B cell (primary cell): ENCODE measurements at regions not wholly inside any gene's neighbourhood (a gene's known extent, or its start where the extent isn't known, plus 50 kb on each side); places are given as distances from the start of the nearest gene placed in this dataset.

Experiments used
- ATAC-seq: fragments of 200-7000 bp; cut with Tn5 transposase; one replicate; pipeline ENCODE4 v1.10.0; 2021; ENCODE audit warnings: low read depth, mild to moderate bottlenecking, moderate number of reproducible peaks, moderate library complexity
- CTCF ChIA-PET: fragments of 350-600 bp; sonication (Branson Sonifier 250); formaldehyde crosslinking; loops from one replicate; lab custom pipeline; 2021; ENCODE audit warnings: antibody characterized with exemption, inconsistent platforms; lab: Charles Lee
- POLR2A ChIA-PET: fragments of 350-600 bp; sonication (Branson Sonifier 250); formaldehyde crosslinking; loops from one replicate; lab custom pipeline; 2021; ENCODE audit warnings: antibody characterized with exemption; lab: Charles Lee
- DNase-seq: peaks from one replicate; pipeline ENCODE4 v3.0.0; 2013
- H2AFZ ChIP-seq: 2 replicates; pipeline ENCODE4 v1.6.1; 2012; ENCODE audit warnings: mild to moderate bottlenecking, low read depth, low read length; ENCODE audit not compliant: insufficient read depth, poor library complexity, severe bottlenecking
- H3K27ac ChIP-seq, 2 donors: 1 replicate in 1 of 2; 2 replicates in 1 of 2; pipeline ENCODE4 v1.5.1; 2012 to 2013; ENCODE audit warnings: low read length in 2 of 2, mild to moderate bottlenecking in 2 of 2, moderate library complexity in 1 of 2
- H3K27me3 ChIP-seq, 4 experiments: fragments of 200-600 bp in 1 of 4; sonication (generic) in 1 of 4; replicated peaks in 1 of 4; 1 replicate in 2 of 4; 2 replicates in 2 of 4; pipeline versions ENCODE4 v1.6.1 to v1.7.0; 2013 to 2016; ENCODE audit warnings: low read length in 3 of 4, mild to moderate bottlenecking in 2 of 4, mixed read lengths in 1 of 4, moderate library complexity in 1 of 4; ENCODE audit not compliant: insufficient read depth in 4 of 4, control insufficient read depth in 3 of 4; ENCODE audit errors: control extremely low read depth in 1 of 4
- H3K36me3 ChIP-seq, 2 experiments: replicated peaks in 1 of 2; 1 replicate in 1 of 2; 2 replicates in 1 of 2; pipeline versions ENCODE4 v1.6.1 to v1.7.1; 2013; ENCODE audit warnings: low read length in 1 of 2; ENCODE audit not compliant: insufficient read depth in 2 of 2, control insufficient read depth in 1 of 2; ENCODE audit errors: control extremely low read depth in 1 of 2, extremely low read depth in 1 of 2
- H3K4me1 ChIP-seq, 2 donors: fragments of 200-600 bp in 1 of 2; sonication (generic) in 1 of 2; 1 replicate in 1 of 2; 2 replicates in 1 of 2; pipeline versions ENCODE4 v1.5.1 to v1.6.1; 2013 to 2017; ENCODE audit warnings: low read length in 2 of 2; ENCODE audit not compliant: control insufficient read depth in 2 of 2, insufficient read depth in 2 of 2
- H3K4me2 ChIP-seq: replicated peaks from 2 replicates; pipeline ENCODE3; 2012; ENCODE audit warnings: mild to moderate bottlenecking, low read depth, low read length; ENCODE audit not compliant: poor library complexity, severe bottlenecking
- H3K4me3 ChIP-seq, 5 experiments: fragments of 200-600 bp in 1 of 5; sonication (generic) in 1 of 5; 1 replicate in 3 of 5; 2 replicates in 2 of 5; pipeline versions ENCODE4 v1.5.1 to v1.7.0; 2011 to 2016; ENCODE audit warnings: low read length in 4 of 5, mild to moderate bottlenecking in 4 of 5, low read depth in 2 of 5, control low read depth in 1 of 5, moderate library complexity in 1 of 5; ENCODE audit not compliant: insufficient read depth in 1 of 5; ENCODE audit errors: control extremely low read depth in 1 of 5, extremely low read depth in 1 of 5
- H3K79me2 ChIP-seq: fragments of 200-600 bp; sonication (generic); one replicate; pipeline ENCODE4 v1.6.0; 2016; ENCODE audit warnings: low read length; ENCODE audit not compliant: control insufficient read depth, insufficient read depth
- H3K9ac ChIP-seq: fragments of 200-600 bp; sonication (generic); 2 replicates; pipeline ENCODE4 v1.6.1; 2017; ENCODE audit warnings: mild to moderate bottlenecking, low read length, moderate library complexity
- H3K9me3 ChIP-seq, 3 donors: one replicate each; pipeline versions ENCODE4 v1.6.1 to v1.7.1; 2013; ENCODE audit warnings: low read length in 2 of 3; ENCODE audit not compliant: control insufficient read depth in 2 of 3, insufficient read depth in 1 of 3; ENCODE audit errors: control extremely low read depth in 1 of 3
- H4K20me1 ChIP-seq: 2 replicates; pipeline ENCODE4 v1.6.0; 2012; ENCODE audit warnings: mild to moderate bottlenecking, low read length; ENCODE audit not compliant: insufficient read depth, control insufficient read depth, poor library complexity, severe bottlenecking
- H3K27ac Mint-ChIP-seq: one replicate; pipeline ENCODE4 v1.8.0; 2021; ENCODE audit warnings: mixed read lengths
- H3K27me3 Mint-ChIP-seq: one replicate; pipeline ENCODE4 v1.8.0; 2021; ENCODE audit warnings: mixed read lengths
- H3K4me1 Mint-ChIP-seq: one replicate; pipeline ENCODE4 v1.8.0; 2021; ENCODE audit warnings: mixed read lengths
- H3K4me3 Mint-ChIP-seq: one replicate; pipeline ENCODE4 v1.8.0; 2021; ENCODE audit warnings: mixed read lengths
- H3K9me3 Mint-ChIP-seq: one replicate; pipeline ENCODE4 v1.8.0; 2022; ENCODE audit warnings: mixed read lengths; ENCODE audit not compliant: insufficient read depth
- EZH2 ChIP-seq: IDR thresholded peaks from 2 replicates; pipeline ENCODE4 v1.6.1; 2012; ENCODE audit warnings: borderline replicate concordance, low read depth, mild to moderate bottlenecking, moderate library complexity, low read length; ENCODE audit not compliant: insufficient read depth, poor library complexity, severe bottlenecking
- WGBS: methylation state at CpG from one replicate; pipeline ENCODE4 v1.1.5; 2013; ENCODE audit warnings: missing lambda C conversion rate; ENCODE audit not compliant: insufficient coverage; 5-methylcytosine and 5-hydroxymethylcytosine counted together
- intact Hi-C: fragments of 100-400 bp; cut with micrococcal nuclease; formaldehyde crosslinking; loops from one replicate; pipeline ENCODE4 v1.10.0; 2022
- TF ChIP-seq, protein P1 (sequence below): fragments of 200-600 bp; IDR thresholded peaks from one replicate; pipeline ENCODE4 v1.8.0; 2022; ENCODE audit warnings: antibody characterized with exemption, mild to moderate bottlenecking

DNA sequence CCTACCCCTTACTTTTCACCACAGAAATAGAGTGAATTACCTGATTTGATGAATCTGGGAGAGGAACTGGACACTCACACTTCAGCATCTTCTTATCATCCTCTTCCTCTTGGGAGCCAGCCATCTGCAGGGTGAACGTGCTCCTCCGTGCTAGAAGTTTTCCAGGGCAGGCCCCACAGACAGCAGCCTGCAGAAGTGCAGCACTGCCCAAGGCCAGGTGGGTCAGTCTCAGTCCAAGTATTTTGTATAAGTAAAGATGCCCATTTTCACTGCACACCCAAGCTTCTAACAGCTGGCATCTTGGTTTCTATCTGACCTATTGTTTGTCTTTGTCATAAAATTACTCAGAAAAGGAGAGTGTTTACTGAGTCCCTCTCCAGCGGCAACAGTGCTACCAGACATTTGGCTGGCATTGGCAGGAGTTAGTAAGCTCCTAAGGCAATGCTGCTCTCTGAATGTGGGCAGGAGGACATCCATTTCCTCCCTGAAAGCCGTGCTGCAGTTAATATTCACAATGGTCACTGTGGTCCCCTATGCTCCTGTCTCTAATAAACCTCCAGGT lies 222.6 kb upstream of the CTAGE1 start:
- TF ChIP-seq EZH2, result no peak
- TF ChIP-seq, protein P1, sequence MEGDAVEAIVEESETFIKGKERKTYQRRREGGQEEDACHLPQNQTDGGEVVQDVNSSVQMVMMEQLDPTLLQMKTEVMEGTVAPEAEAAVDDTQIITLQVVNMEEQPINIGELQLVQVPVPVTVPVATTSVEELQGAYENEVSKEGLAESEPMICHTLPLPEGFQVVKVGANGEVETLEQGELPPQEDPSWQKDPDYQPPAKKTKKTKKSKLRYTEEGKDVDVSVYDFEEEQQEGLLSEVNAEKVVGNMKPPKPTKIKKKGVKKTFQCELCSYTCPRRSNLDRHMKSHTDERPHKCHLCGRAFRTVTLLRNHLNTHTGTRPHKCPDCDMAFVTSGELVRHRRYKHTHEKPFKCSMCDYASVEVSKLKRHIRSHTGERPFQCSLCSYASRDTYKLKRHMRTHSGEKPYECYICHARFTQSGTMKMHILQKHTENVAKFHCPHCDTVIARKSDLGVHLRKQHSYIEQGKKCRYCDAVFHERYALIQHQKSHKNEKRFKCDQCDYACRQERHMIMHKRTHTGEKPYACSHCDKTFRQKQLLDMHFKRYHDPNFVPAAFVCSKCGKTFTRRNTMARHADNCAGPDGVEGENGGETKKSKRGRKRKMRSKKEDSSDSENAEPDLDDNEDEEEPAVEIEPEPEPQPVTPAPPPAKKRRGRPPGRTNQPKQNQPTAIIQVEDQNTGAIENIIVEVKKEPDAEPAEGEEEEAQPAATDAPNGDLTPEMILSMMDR, result no peak
- Histone ChIP-seq H3K27ac (no peak overlapping the region), H3K9me3 (peaks cover 0 to 4% (median 0%) of the 10 kb centered on the region in 3 donors), H4K20me1 (no peaks in the 10 kb centered on the region), H3K9ac (no peak overlapping the region), H3K4me3 (no peak overlapping the region), H3K27me3 (no peaks in the 10 kb centered on the region), H3K4me2 (no peak overlapping the region), H2AFZ (no peak overlapping the region), H3K79me2 (no peaks in the 10 kb centered on the region), H3K36me3 (no peaks in the 10 kb centered on the region), H3K4me1 (no peaks in the 10 kb centered on the region)
- ChIA-PET POLR2A (no interaction called here), CTCF (no interaction called here)
- H3K4me3 Mint-ChIP-seq, result no peak overlapping the region
- no peaks in the 10 kb centered on the region for H3K4me1 Mint-ChIP-seq
- intact Hi-C loops, result no loop called here
- DNase-seq, result no peak
- ATAC-seq, result no peak
- WGBS, result 100% methylated on average over 1 of the region's 4 CpGs
- no peaks in the 10 kb centered on the region for H3K27me3 Mint-ChIP-seq
- H3K27ac Mint-ChIP-seq, result no peak overlapping the region
- peaks cover 8% of the 10 kb centered on the region for H3K9me3 Mint-ChIP-seq

DNA sequence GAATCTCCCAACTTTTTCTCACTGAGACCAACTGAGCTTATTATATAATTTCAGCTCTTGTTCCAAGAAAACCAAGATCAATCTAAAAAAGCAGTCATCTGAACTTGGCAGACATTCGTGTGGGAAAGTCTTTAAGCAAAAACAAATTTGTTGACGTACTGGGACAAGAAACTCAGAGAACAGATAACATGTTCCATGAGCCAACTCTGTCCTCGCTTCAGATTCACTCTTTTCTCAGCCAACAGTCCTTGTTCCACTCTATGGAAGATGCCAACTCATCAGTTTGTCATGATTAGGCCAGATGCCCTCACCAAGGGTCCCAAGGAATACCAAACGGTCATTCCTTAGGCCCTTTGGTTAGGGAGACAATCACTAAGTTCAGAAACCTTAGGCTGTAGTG lies 224.2 kb upstream of the CTAGE1 start:
- Histone ChIP-seq H3K36me3 (no peaks in the 10 kb centered on the region), H3K4me1 (no peaks in the 10 kb centered on the region), H4K20me1 (no peaks in the 10 kb centered on the region), H3K79me2 (no peaks in the 10 kb centered on the region), H3K27me3 (no peaks in the 10 kb centered on the region), H3K9ac (no peak overlapping the region), H2AFZ (no peak overlapping the region), H3K4me3 (no peak overlapping the region), H3K4me2 (no peak overlapping the region), H3K9me3 (peaks cover 0 to 4% (median 0%) of the 10 kb centered on the region in 3 donors), H3K27ac (no peak overlapping the region)
- Mint-ChIP-seq H3K4me3 (no peak overlapping the region), H3K9me3 (peaks cover 3% of the 10 kb centered on the region), H3K27ac (no peak overlapping the region), H3K4me1 (no peaks in the 10 kb centered on the region), H3K27me3 (no peaks in the 10 kb centered on the region)
- 77% methylated on average over 3 of the region's 4 CpGs for WGBS
- intact Hi-C loops, result no loop called here
- POLR2A ChIA-PET, result no interaction called here
- DNase-seq (no peak), ATAC-seq (no peak)
- TF ChIP-seq, protein P1, result no peak
- no peak for TF ChIP-seq EZH2
- CTCF ChIA-PET, result no interaction called here
